Activated naive CD8-positive, alpha-beta T cell treated with anti-CD3 and anti-CD28 coated beads for 36 hours (primary cell): ENCODE measurements at regions not wholly inside any gene's neighbourhood (a gene's known extent, or its start where the extent isn't known, plus 50 kb on each side); places are given as distances from the start of the nearest gene placed in this dataset.

ENCODE experiments used
- DNase-seq: peaks from one replicate; pipeline ENCODE4 v3.0.0; 2021
- H3K27ac Mint-ChIP-seq: one replicate; pipeline ENCODE4 v1.8.0; 2022; ENCODE audit warnings: mild to moderate bottlenecking, moderate library complexity, mixed read lengths
- H3K27me3 Mint-ChIP-seq: one replicate; pipeline ENCODE4 v1.8.0; 2022; ENCODE audit warnings: mild to moderate bottlenecking, mixed read lengths
- H3K36me3 Mint-ChIP-seq: one replicate; pipeline ENCODE4 v1.8.0; 2021; ENCODE audit warnings: mild to moderate bottlenecking, mixed read lengths
- H3K4me1 Mint-ChIP-seq: one replicate; pipeline ENCODE4 v1.8.0; 2021; ENCODE audit warnings: mixed read lengths
- H3K4me3 Mint-ChIP-seq: one replicate; pipeline ENCODE4 v1.8.0; 2022; ENCODE audit warnings: mild to moderate bottlenecking, moderate library complexity, mixed read lengths
- H3K9me3 Mint-ChIP-seq: one replicate; pipeline ENCODE4 v1.8.0; 2022; ENCODE audit warnings: mixed read lengths

DNA sequence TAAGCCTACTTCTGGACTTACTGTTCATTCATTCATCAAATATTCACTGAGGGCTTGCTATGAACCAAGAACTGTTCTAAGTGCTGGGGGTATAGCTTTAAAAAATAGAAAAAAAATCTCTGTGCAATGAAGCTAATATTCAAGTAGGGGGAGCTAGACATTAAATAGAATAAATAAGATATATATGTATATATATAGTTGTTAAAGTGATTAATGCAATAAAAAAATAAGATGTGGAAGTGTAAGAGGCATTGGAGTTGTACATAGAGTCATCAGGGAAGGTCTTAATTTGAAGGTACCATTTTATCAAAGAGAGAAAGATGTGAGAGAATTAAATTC is 181.2 kb upstream of the AGR3 start:
- no peak for DNase-seq
- Mint-ChIP-seq H3K27me3 (no peaks in the 10 kb centered on the region), H3K4me1 (peaks cover 17% of the 10 kb centered on the region), H3K9me3 (no peaks in the 10 kb centered on the region), H3K27ac (no peak overlapping the region), H3K4me3 (no peak overlapping the region), H3K36me3 (no peaks in the 10 kb centered on the region)

GRCh38 chr7:17067691-17068090 is 185.9 kb upstream of the AGR3 start:
- H3K4me1 Mint-ChIP-seq = peaks cover 17% of the 10 kb centered on the region
- H3K27me3 Mint-ChIP-seq = no peaks in the 10 kb centered on the region
- no peak overlapping the region for H3K4me3 Mint-ChIP-seq
- no peaks in the 10 kb centered on the region for H3K36me3 Mint-ChIP-seq
- no peak for DNase-seq
- no peaks in the 10 kb centered on the region for H3K9me3 Mint-ChIP-seq
- no peak overlapping the region for H3K27ac Mint-ChIP-seq

DNA sequence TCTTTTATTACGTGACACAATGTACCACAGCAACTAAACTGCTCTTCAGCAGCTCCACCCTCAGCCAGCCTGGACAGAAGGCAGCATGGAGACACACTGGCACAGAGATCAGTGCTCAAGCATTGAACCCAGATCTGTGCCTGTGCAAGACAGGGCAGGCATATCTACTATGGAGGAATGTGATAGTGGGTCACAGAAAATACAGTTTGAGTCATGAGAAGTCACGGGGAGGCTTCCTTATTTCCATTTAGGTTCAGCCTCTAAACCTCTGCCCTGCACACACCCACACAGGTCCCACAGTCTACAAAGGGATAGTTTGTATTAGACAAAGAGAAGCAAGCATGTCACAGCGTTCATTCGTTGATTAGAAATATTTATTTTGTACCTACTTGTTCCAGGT is 187.4 kb upstream of the AGR3 start:
- Mint-ChIP-seq H3K9me3 (no peaks in the 10 kb centered on the region), H3K4me1 (peaks cover 10% of the 10 kb centered on the region), H3K4me3 (no peak overlapping the region), H3K27ac (no peak overlapping the region), H3K27me3 (no peaks in the 10 kb centered on the region), H3K36me3 (no peaks in the 10 kb centered on the region)
- DNase-seq = no peak

DNA sequence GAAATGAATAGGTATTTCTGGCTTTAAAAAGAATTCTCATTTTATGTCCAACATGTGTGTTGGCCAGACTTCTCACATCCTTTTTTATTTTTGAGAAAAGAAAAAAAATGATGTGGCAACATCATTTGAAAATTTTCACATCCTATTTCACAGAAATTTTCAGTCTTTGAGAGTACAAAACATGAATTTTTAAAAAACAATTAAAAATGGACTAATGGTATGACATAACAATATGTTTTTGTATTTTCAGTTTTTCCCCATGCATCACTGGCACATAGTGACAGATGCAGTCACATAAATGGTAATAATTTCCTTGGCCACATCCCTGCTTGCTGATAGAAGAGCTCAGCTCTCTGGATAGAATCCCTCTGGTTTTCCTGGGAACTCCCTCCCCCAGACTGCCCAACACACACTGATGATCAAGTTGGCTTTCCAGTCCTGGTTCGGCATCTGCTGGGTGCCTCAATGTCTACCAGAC is 188.5 kb upstream of the AGR3 start:
- Mint-ChIP-seq H3K4me1 (peaks cover 10% of the 10 kb centered on the region), H3K36me3 (no peaks in the 10 kb centered on the region), H3K9me3 (no peaks in the 10 kb centered on the region), H3K4me3 (no peak overlapping the region), H3K27me3 (no peaks in the 10 kb centered on the region), H3K27ac (no peak overlapping the region)
- no peak for DNase-seq

DNA sequence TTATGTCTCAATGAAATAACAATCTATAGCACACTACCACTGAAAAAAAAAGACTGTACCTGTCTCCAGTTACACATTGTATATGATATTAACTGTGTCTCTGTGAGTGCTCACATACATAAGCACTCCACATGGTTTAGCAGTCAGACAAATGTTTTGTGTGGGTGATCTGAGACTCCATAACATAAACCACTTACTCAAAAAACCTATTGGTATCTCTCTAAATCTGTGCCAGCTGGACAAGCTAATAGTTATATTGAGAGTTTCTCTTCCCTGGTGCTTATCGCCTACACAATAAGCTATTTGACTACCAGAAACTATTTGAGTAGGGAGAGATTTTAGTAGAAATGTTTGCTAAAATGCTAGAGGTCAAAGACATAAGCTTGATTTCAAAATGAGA is 190.1 kb upstream of the AGR3 start:
- no peak overlapping the region for H3K4me3 Mint-ChIP-seq
- DNase-seq = no peak
- H3K27ac Mint-ChIP-seq = no peak overlapping the region
- H3K9me3 Mint-ChIP-seq = no peaks in the 10 kb centered on the region
- H3K4me1 Mint-ChIP-seq = peaks cover 10% of the 10 kb centered on the region
- no peaks in the 10 kb centered on the region for H3K36me3 Mint-ChIP-seq
- no peaks in the 10 kb centered on the region for H3K27me3 Mint-ChIP-seq

GRCh38 chr7:17075601-17076255 is 193.9 kb upstream of the AGR3 start:
- no peak for DNase-seq
- H3K4me1 Mint-ChIP-seq = peaks cover 6% of the 10 kb centered on the region
- no peaks in the 10 kb centered on the region for H3K9me3 Mint-ChIP-seq
- no peaks in the 10 kb centered on the region for H3K27me3 Mint-ChIP-seq
- H3K4me3 Mint-ChIP-seq = no peak overlapping the region
- H3K36me3 Mint-ChIP-seq = no peaks in the 10 kb centered on the region
- H3K27ac Mint-ChIP-seq = no peak overlapping the region

DNA sequence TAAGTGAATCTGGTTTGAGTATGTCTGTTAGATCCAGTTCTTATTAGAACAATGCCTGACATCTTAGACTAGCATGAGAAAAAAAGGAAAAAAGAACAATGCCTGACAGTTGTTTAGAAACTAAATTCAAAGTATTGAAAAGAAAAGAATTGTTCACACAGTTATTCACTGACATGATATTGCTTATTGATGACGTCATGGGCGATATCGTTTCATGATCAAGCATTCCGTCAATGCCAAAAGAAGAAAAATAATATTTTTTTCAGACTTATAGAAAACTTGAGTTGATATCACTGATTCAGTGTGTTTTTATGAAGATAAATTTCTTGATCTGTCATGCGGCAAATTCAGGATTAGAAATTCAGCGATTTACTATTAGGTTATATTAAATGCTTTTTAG is 196.5 kb upstream of the AGR3 start:
- Mint-ChIP-seq H3K9me3 (no peaks in the 10 kb centered on the region), H3K27ac (no peak overlapping the region), H3K4me1 (no peaks in the 10 kb centered on the region), H3K4me3 (no peak overlapping the region), H3K27me3 (no peaks in the 10 kb centered on the region), H3K36me3 (no peaks in the 10 kb centered on the region)
- DNase-seq = no peak

DNA sequence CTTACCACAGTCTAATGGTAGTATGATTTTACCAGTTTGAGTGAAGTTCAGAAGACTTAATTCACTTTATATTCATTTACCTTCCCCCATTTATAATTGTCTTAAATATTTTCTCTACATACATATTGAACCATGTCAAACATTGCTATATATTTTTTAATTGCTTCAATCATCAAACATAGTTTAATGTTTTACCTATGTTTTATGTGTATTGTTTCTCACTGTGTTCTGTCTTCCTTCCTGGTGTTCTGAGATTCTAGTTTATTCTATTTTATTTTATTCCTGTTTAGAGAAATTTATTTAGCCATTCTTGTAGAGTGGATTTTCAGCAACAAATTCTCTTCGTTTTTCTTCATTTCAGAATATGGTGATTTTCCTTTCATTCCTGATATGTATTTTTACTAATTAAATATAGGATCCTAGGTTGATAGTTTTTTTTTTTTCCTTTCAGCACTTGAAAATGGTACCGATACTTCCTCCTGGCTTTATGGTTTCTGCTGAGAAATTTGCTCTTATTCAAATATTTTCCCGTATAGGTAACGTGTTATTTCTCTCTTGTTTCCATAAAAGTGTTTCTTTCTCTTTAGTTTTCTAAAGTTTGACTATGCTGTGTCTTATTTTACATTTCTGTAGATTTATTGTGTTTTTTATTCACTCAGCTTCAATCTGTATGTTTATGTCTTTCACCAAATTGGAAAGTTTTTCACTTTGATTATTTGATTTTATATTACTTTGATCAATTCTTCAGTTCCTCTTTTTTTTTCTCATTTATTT is 201.8 kb upstream of the AGR3 start:
- H3K27me3 Mint-ChIP-seq = no peaks in the 10 kb centered on the region
- no peaks in the 10 kb centered on the region for H3K4me1 Mint-ChIP-seq
- no peak overlapping the region for H3K27ac Mint-ChIP-seq
- peaks cover 2% of the 10 kb centered on the region for H3K36me3 Mint-ChIP-seq
- H3K9me3 Mint-ChIP-seq = peaks cover 2% of the 10 kb centered on the region
- DNase-seq = no peak
- no peak overlapping the region for H3K4me3 Mint-ChIP-seq

DNA sequence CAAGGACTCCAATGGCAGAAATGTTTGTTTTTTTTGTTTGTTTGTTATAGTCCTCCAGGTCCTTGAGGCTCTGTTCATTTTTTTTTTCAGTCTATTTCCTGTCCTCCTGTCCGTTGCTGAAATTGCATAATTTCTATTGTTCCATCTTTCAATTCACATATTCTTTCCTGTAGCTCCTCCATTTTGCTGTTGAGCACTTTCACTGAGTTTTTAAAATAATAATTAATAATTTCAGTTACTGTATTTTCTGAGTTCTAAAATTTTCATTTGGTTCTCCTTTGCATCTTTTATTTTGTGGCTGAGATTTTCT is 202.3 kb upstream of the AGR3 start:
- H3K27me3 Mint-ChIP-seq = no peaks in the 10 kb centered on the region
- DNase-seq = no peak
- no peak overlapping the region for H3K27ac Mint-ChIP-seq
- no peak overlapping the region for H3K4me3 Mint-ChIP-seq
- H3K9me3 Mint-ChIP-seq = peaks cover 2% of the 10 kb centered on the region
- peaks cover 2% of the 10 kb centered on the region for H3K36me3 Mint-ChIP-seq
- no peaks in the 10 kb centered on the region for H3K4me1 Mint-ChIP-seq

- Mint-ChIP-seq H3K27me3 (no peaks in the 10 kb centered on the region), H3K9me3 (peaks cover 2% of the 10 kb centered on the region), H3K36me3 (peaks cover 2% of the 10 kb centered on the region), H3K27ac (no peak overlapping the region), H3K4me3 (no peak overlapping the region), H3K4me1 (no peaks in the 10 kb centered on the region)
- DNase-seq = no peak
Measured at GRCh38 chr7:17085186-17085585, 203.4 kb upstream of the AGR3 start.

- no peak overlapping the region for H3K27ac Mint-ChIP-seq
- H3K36me3 Mint-ChIP-seq = peaks cover 2% of the 10 kb centered on the region
- H3K9me3 Mint-ChIP-seq = peaks cover 2% of the 10 kb centered on the region
- no peak for DNase-seq
- no peak overlapping the region for H3K4me3 Mint-ChIP-seq
- H3K4me1 Mint-ChIP-seq = no peaks in the 10 kb centered on the region
- no peaks in the 10 kb centered on the region for H3K27me3 Mint-ChIP-seq
Measured at GRCh38 chr7:17086403-17086802, 204.6 kb upstream of the AGR3 start.

- H3K27me3 Mint-ChIP-seq = no peaks in the 10 kb centered on the region
- peaks cover 2% of the 10 kb centered on the region for H3K36me3 Mint-ChIP-seq
- no peaks in the 10 kb centered on the region for H3K9me3 Mint-ChIP-seq
Measured at GRCh38 chr7:17090751-17091150, 207.7 kb upstream of the AHR start.

GRCh38 chr7:17093461-17093860 is 205.0 kb upstream of the AHR start:
- no peak overlapping the region for H3K4me3 Mint-ChIP-seq
- no peaks in the 10 kb centered on the region for H3K36me3 Mint-ChIP-seq
- no peak for DNase-seq
- no peaks in the 10 kb centered on the region for H3K27me3 Mint-ChIP-seq
- no peak overlapping the region for H3K27ac Mint-ChIP-seq
- H3K9me3 Mint-ChIP-seq = no peaks in the 10 kb centered on the region
- peaks cover 11% of the 10 kb centered on the region for H3K4me1 Mint-ChIP-seq

More at GRCh38 chr7:17090751-17091150, 207.7 kb upstream of the AHR start:
- Mint-ChIP-seq H3K4me3 (no peak overlapping the region), H3K27ac (no peak overlapping the region), H3K4me1 (no peaks in the 10 kb centered on the region)
- no peak for DNase-seq

- no peaks in the 10 kb centered on the region for H3K27me3 Mint-ChIP-seq
- no peak for DNase-seq
- H3K27ac Mint-ChIP-seq = no peak overlapping the region
- H3K36me3 Mint-ChIP-seq = no peaks in the 10 kb centered on the region
- H3K4me3 Mint-ChIP-seq = no peak overlapping the region
- H3K4me1 Mint-ChIP-seq = peaks cover 11% of the 10 kb centered on the region
- no peaks in the 10 kb centered on the region for H3K9me3 Mint-ChIP-seq
Measured at GRCh38 chr7:17094963-17095574, 203.4 kb upstream of the AHR start.

- DNase-seq = no peak
- no peak overlapping the region for H3K4me3 Mint-ChIP-seq
- no peaks in the 10 kb centered on the region for H3K9me3 Mint-ChIP-seq
- H3K27ac Mint-ChIP-seq = no peak overlapping the region
- H3K27me3 Mint-ChIP-seq = no peaks in the 10 kb centered on the region
- peaks cover 11% of the 10 kb centered on the region for H3K4me1 Mint-ChIP-seq
- H3K36me3 Mint-ChIP-seq = no peaks in the 10 kb centered on the region
Measured at GRCh38 chr7:17095931-17096330, 202.5 kb upstream of the AHR start.
